T-helper 1 cell treated with Interleukin-12 subunit alpha and Interleukin-12 subunit beta and Interleukin-4 antibody, amounts not matched to agents 30 μg/mL and 1 μg/mL, for 36 hours (primary cell): ENCODE measurements at regions not wholly inside any gene's neighbourhood (a gene's known extent, or its start where the extent isn't known, plus 50 kb on each side); places are given as distances from the start of the nearest gene placed in this dataset.
"Not testable (repeated sequence)": the region's sequence is repeated elsewhere in the genome, so short reads cannot be mapped to it uniquely, and the experiment has no call there.

Source experiments
- H3K27ac Mint-ChIP-seq: one replicate; pipeline ENCODE4 v1.8.0; 2021; ENCODE audit warnings: mild to moderate bottlenecking, mixed read lengths
- H3K27me3 Mint-ChIP-seq: one replicate; pipeline ENCODE4 v1.8.0; 2021; ENCODE audit warnings: low read depth, mixed read lengths
- H3K36me3 Mint-ChIP-seq: one replicate; pipeline ENCODE4 v1.8.0; 2021; ENCODE audit warnings: low read depth, mixed read lengths
- H3K4me1 Mint-ChIP-seq: one replicate; pipeline ENCODE4 v1.8.0; 2021; ENCODE audit warnings: low read depth, mixed read lengths
- H3K4me3 Mint-ChIP-seq: one replicate; pipeline ENCODE4 v1.8.0; 2021; ENCODE audit warnings: mild to moderate bottlenecking, moderate library complexity, mixed read lengths
- H3K9me3 Mint-ChIP-seq: one replicate; pipeline ENCODE4 v1.8.0; 2021; ENCODE audit warnings: mixed read lengths

GRCh38 chr1:30014031-30014430, 709.4 kb downstream of the MATN1 start:
- no peaks in the 10 kb centered on the region for H3K27me3 Mint-ChIP-seq
- no peak overlapping the region for H3K4me3 Mint-ChIP-seq
- H3K9me3 Mint-ChIP-seq = no peaks in the 10 kb centered on the region
- no peak overlapping the region for H3K27ac Mint-ChIP-seq
- H3K36me3 Mint-ChIP-seq = no peaks in the 10 kb centered on the region
- H3K4me1 Mint-ChIP-seq = no peaks in the 10 kb centered on the region

GRCh38 chr1:30012455-30013440, 710.6 kb downstream of the MATN1 start:
- H3K4me1 Mint-ChIP-seq = no peaks in the 10 kb centered on the region
- H3K27ac Mint-ChIP-seq = no peak overlapping the region
- no peaks in the 10 kb centered on the region for H3K36me3 Mint-ChIP-seq
- no peaks in the 10 kb centered on the region for H3K9me3 Mint-ChIP-seq
- no peaks in the 10 kb centered on the region for H3K27me3 Mint-ChIP-seq
- no peak overlapping the region for H3K4me3 Mint-ChIP-seq

GRCh38 chr1:30011970-30012369, 711.4 kb downstream of the MATN1 start:
- Mint-ChIP-seq H3K4me3 (no peak overlapping the region), H3K27me3 (no peaks in the 10 kb centered on the region), H3K27ac (no peak overlapping the region), H3K9me3 (no peaks in the 10 kb centered on the region), H3K4me1 (no peaks in the 10 kb centered on the region), H3K36me3 (no peaks in the 10 kb centered on the region)

- Mint-ChIP-seq H3K27ac (no peak overlapping the region), H3K4me1 (no peaks in the 10 kb centered on the region), H3K4me3 (no peak overlapping the region), H3K36me3 (no peaks in the 10 kb centered on the region), H3K9me3 (no peaks in the 10 kb centered on the region), H3K27me3 (no peaks in the 10 kb centered on the region)
Observed at GRCh38 chr1:30010506-30011106, 712.8 kb downstream of the MATN1 start.

GRCh38 chr1:30009720-30010119, 713.7 kb downstream of the MATN1 start:
- no peaks in the 10 kb centered on the region for H3K4me1 Mint-ChIP-seq
- no peaks in the 10 kb centered on the region for H3K9me3 Mint-ChIP-seq
- H3K4me3 Mint-ChIP-seq = no peak overlapping the region
- H3K27me3 Mint-ChIP-seq = no peaks in the 10 kb centered on the region
- H3K27ac Mint-ChIP-seq = no peak overlapping the region
- no peaks in the 10 kb centered on the region for H3K36me3 Mint-ChIP-seq

- H3K36me3 Mint-ChIP-seq = no peaks in the 10 kb centered on the region
- H3K9me3 Mint-ChIP-seq = no peaks in the 10 kb centered on the region
- no peaks in the 10 kb centered on the region for H3K27me3 Mint-ChIP-seq
Observed at GRCh38 chr1:30008998-30009657, 714.3 kb downstream of the MATN1 start.

GRCh38 chr1:30008372-30008997, 714.9 kb downstream of the MATN1 start:
- Mint-ChIP-seq H3K4me3 (no peak overlapping the region), H3K27ac (no peak overlapping the region), H3K36me3 (no peaks in the 10 kb centered on the region), H3K27me3 (no peaks in the 10 kb centered on the region), H3K4me1 (no peaks in the 10 kb centered on the region), H3K9me3 (no peaks in the 10 kb centered on the region)

More at GRCh38 chr1:30008998-30009657, 714.3 kb downstream of the MATN1 start:
- no peaks in the 10 kb centered on the region for H3K4me1 Mint-ChIP-seq
- H3K4me3 Mint-ChIP-seq = no peak overlapping the region
- H3K27ac Mint-ChIP-seq = no peak overlapping the region

GRCh38 chr1:30005972-30006619, 717.3 kb downstream of the MATN1 start:
- Mint-ChIP-seq H3K36me3 (no peaks in the 10 kb centered on the region), H3K27ac (no peak overlapping the region), H3K9me3 (no peaks in the 10 kb centered on the region), H3K4me1 (no peaks in the 10 kb centered on the region), H3K27me3 (no peaks in the 10 kb centered on the region), H3K4me3 (no peak overlapping the region)

GRCh38 chr1:30001732-30002039, 721.7 kb downstream of the MATN1 start:
- H3K9me3 Mint-ChIP-seq = no peaks in the 10 kb centered on the region
- H3K4me1 Mint-ChIP-seq = no peaks in the 10 kb centered on the region
- H3K27ac Mint-ChIP-seq = no peak overlapping the region
- no peaks in the 10 kb centered on the region for H3K36me3 Mint-ChIP-seq
- H3K27me3 Mint-ChIP-seq = no peaks in the 10 kb centered on the region
- H3K4me3 Mint-ChIP-seq = no peak overlapping the region

GRCh38 chr1:30001011-30001731, 722.2 kb downstream of the MATN1 start:
- Mint-ChIP-seq H3K27ac (no peak overlapping the region), H3K9me3 (no peaks in the 10 kb centered on the region), H3K36me3 (no peaks in the 10 kb centered on the region), H3K4me3 (no peak overlapping the region), H3K4me1 (no peaks in the 10 kb centered on the region), H3K27me3 (no peaks in the 10 kb centered on the region)

- Mint-ChIP-seq H3K9me3 (peaks cover 4% of the 10 kb centered on the region), H3K36me3 (no peaks in the 10 kb centered on the region), H3K4me3 (no peak overlapping the region), H3K4me1 (no peaks in the 10 kb centered on the region), H3K27ac (no peak overlapping the region), H3K27me3 (no peaks in the 10 kb centered on the region)
Observed at GRCh38 chr1:30000266-30000665, 723.1 kb downstream of the MATN1 start.

- Mint-ChIP-seq H3K27me3 (no peaks in the 10 kb centered on the region), H3K4me3 (no peak overlapping the region), H3K4me1 (no peaks in the 10 kb centered on the region), H3K9me3 (peaks cover 9% of the 10 kb centered on the region), H3K27ac (no peak overlapping the region), H3K36me3 (no peaks in the 10 kb centered on the region)
Observed at GRCh38 chr1:29999595-29999994, 723.8 kb downstream of the MATN1 start.

GRCh38 chr1:29998686-29999085, 724.7 kb downstream of the MATN1 start:
- no peak overlapping the region for H3K27ac Mint-ChIP-seq
- no peak overlapping the region for H3K4me3 Mint-ChIP-seq
- H3K4me1 Mint-ChIP-seq = no peaks in the 10 kb centered on the region
- H3K36me3 Mint-ChIP-seq = no peaks in the 10 kb centered on the region
- H3K27me3 Mint-ChIP-seq = no peaks in the 10 kb centered on the region
- H3K9me3 Mint-ChIP-seq = peaks cover 17% of the 10 kb centered on the region

GRCh38 chr1:29997818-29998217, 725.6 kb downstream of the MATN1 start:
- peaks cover 25% of the 10 kb centered on the region for H3K9me3 Mint-ChIP-seq
- not testable (repeated sequence) for H3K4me3 Mint-ChIP-seq, H3K36me3 Mint-ChIP-seq, H3K27ac Mint-ChIP-seq, H3K27me3 Mint-ChIP-seq, H3K4me1 Mint-ChIP-seq
